Esophagus muscularis mucosa (tissue), 3 donors: ENCODE measurements at regions not wholly inside any gene's neighbourhood (a gene's known extent, or its start where the extent isn't known, plus 50 kb on each side); places are given as distances from the start of the nearest gene placed in this dataset.

Source experiments
- CTCF ChIP-seq, 3 experiments: fragments of 200-600 bp in 2 of 3; fragments of 450-650 bp in 1 of 3; sonication (generic) in 2 of 3; IDR thresholded peaks; one replicate each; pipeline ENCODE4 v1.5.1; 2017 to 2019; ENCODE audit warnings: antibody characterized with exemption in 3 of 3, mild to moderate bottlenecking in 2 of 3, moderate library complexity in 1 of 3
- POLR2AphosphoS5 ChIP-seq, 2 donors: sonication (generic); formaldehyde crosslinking; IDR thresholded peaks; one replicate each; pipeline ENCODE4 v1.6.1; 2017; ENCODE audit warnings: antibody characterized with exemption in 2 of 2

- no peak for TF ChIP-seq CTCF (IDR thresholded peaks at IDR 0.05)
- no peak for TF ChIP-seq POLR2AphosphoS5 (IDR thresholded peaks at IDR 0.05)
These were observed 96.4 kb upstream of the IL12A start for GRCh38 chr3:159892171-159892795.
